B cell (primary cell): ENCODE measurements at regions not wholly inside any gene's neighbourhood (a gene's known extent, or its start where the extent isn't known, plus 50 kb on each side); places are given as distances from the start of the nearest gene placed in this dataset.

Experiments
- ATAC-seq: fragments of 200-7000 bp; cut with Tn5 transposase; one replicate; pipeline ENCODE4 v1.10.0; 2021; ENCODE audit warnings: low read depth, mild to moderate bottlenecking, moderate number of reproducible peaks, moderate library complexity
- CTCF ChIA-PET: fragments of 350-600 bp; sonication (Branson Sonifier 250); formaldehyde crosslinking; loops from one replicate; lab custom pipeline; 2021; ENCODE audit warnings: antibody characterized with exemption, inconsistent platforms; lab: Charles Lee
- POLR2A ChIA-PET: fragments of 350-600 bp; sonication (Branson Sonifier 250); formaldehyde crosslinking; loops from one replicate; lab custom pipeline; 2021; ENCODE audit warnings: antibody characterized with exemption; lab: Charles Lee
- DNase-seq: peaks from one replicate; pipeline ENCODE4 v3.0.0; 2013
- H2AFZ ChIP-seq: 2 replicates; pipeline ENCODE4 v1.6.1; 2012; ENCODE audit warnings: mild to moderate bottlenecking, low read depth, low read length; ENCODE audit not compliant: insufficient read depth, poor library complexity, severe bottlenecking
- H3K27ac ChIP-seq, 2 donors: 1 replicate in 1 of 2; 2 replicates in 1 of 2; pipeline ENCODE4 v1.5.1; 2012 to 2013; ENCODE audit warnings: low read length in 2 of 2, mild to moderate bottlenecking in 2 of 2, moderate library complexity in 1 of 2
- H3K27me3 ChIP-seq, 4 experiments: fragments of 200-600 bp in 1 of 4; sonication (generic) in 1 of 4; replicated peaks in 1 of 4; 1 replicate in 2 of 4; 2 replicates in 2 of 4; pipeline versions ENCODE4 v1.6.1 to v1.7.0; 2013 to 2016; ENCODE audit warnings: low read length in 3 of 4, mild to moderate bottlenecking in 2 of 4, mixed read lengths in 1 of 4, moderate library complexity in 1 of 4; ENCODE audit not compliant: insufficient read depth in 4 of 4, control insufficient read depth in 3 of 4; ENCODE audit errors: control extremely low read depth in 1 of 4
- H3K36me3 ChIP-seq, 2 experiments: replicated peaks in 1 of 2; 1 replicate in 1 of 2; 2 replicates in 1 of 2; pipeline versions ENCODE4 v1.6.1 to v1.7.1; 2013; ENCODE audit warnings: low read length in 1 of 2; ENCODE audit not compliant: insufficient read depth in 2 of 2, control insufficient read depth in 1 of 2; ENCODE audit errors: control extremely low read depth in 1 of 2, extremely low read depth in 1 of 2
- H3K4me1 ChIP-seq, 2 donors: fragments of 200-600 bp in 1 of 2; sonication (generic) in 1 of 2; 1 replicate in 1 of 2; 2 replicates in 1 of 2; pipeline versions ENCODE4 v1.5.1 to v1.6.1; 2013 to 2017; ENCODE audit warnings: low read length in 2 of 2; ENCODE audit not compliant: control insufficient read depth in 2 of 2, insufficient read depth in 2 of 2
- H3K4me2 ChIP-seq: replicated peaks from 2 replicates; pipeline ENCODE3; 2012; ENCODE audit warnings: mild to moderate bottlenecking, low read depth, low read length; ENCODE audit not compliant: poor library complexity, severe bottlenecking
- H3K4me3 ChIP-seq, 5 experiments: fragments of 200-600 bp in 1 of 5; sonication (generic) in 1 of 5; 1 replicate in 3 of 5; 2 replicates in 2 of 5; pipeline versions ENCODE4 v1.5.1 to v1.7.0; 2011 to 2016; ENCODE audit warnings: low read length in 4 of 5, mild to moderate bottlenecking in 4 of 5, low read depth in 2 of 5, control low read depth in 1 of 5, moderate library complexity in 1 of 5; ENCODE audit not compliant: insufficient read depth in 1 of 5; ENCODE audit errors: control extremely low read depth in 1 of 5, extremely low read depth in 1 of 5
- H3K79me2 ChIP-seq: fragments of 200-600 bp; sonication (generic); one replicate; pipeline ENCODE4 v1.6.0; 2016; ENCODE audit warnings: low read length; ENCODE audit not compliant: control insufficient read depth, insufficient read depth
- H3K9ac ChIP-seq: fragments of 200-600 bp; sonication (generic); 2 replicates; pipeline ENCODE4 v1.6.1; 2017; ENCODE audit warnings: mild to moderate bottlenecking, low read length, moderate library complexity
- H3K9me3 ChIP-seq, 3 donors: one replicate each; pipeline versions ENCODE4 v1.6.1 to v1.7.1; 2013; ENCODE audit warnings: low read length in 2 of 3; ENCODE audit not compliant: control insufficient read depth in 2 of 3, insufficient read depth in 1 of 3; ENCODE audit errors: control extremely low read depth in 1 of 3
- H4K20me1 ChIP-seq: 2 replicates; pipeline ENCODE4 v1.6.0; 2012; ENCODE audit warnings: mild to moderate bottlenecking, low read length; ENCODE audit not compliant: insufficient read depth, control insufficient read depth, poor library complexity, severe bottlenecking
- H3K27ac Mint-ChIP-seq: one replicate; pipeline ENCODE4 v1.8.0; 2021; ENCODE audit warnings: mixed read lengths
- H3K27me3 Mint-ChIP-seq: one replicate; pipeline ENCODE4 v1.8.0; 2021; ENCODE audit warnings: mixed read lengths
- H3K4me1 Mint-ChIP-seq: one replicate; pipeline ENCODE4 v1.8.0; 2021; ENCODE audit warnings: mixed read lengths
- H3K4me3 Mint-ChIP-seq: one replicate; pipeline ENCODE4 v1.8.0; 2021; ENCODE audit warnings: mixed read lengths
- H3K9me3 Mint-ChIP-seq: one replicate; pipeline ENCODE4 v1.8.0; 2022; ENCODE audit warnings: mixed read lengths; ENCODE audit not compliant: insufficient read depth
- CTCF ChIP-seq: fragments of 200-600 bp; IDR thresholded peaks from one replicate; pipeline ENCODE4 v1.8.0; 2022; ENCODE audit warnings: antibody characterized with exemption, mild to moderate bottlenecking
- EZH2 ChIP-seq: IDR thresholded peaks from 2 replicates; pipeline ENCODE4 v1.6.1; 2012; ENCODE audit warnings: borderline replicate concordance, low read depth, mild to moderate bottlenecking, moderate library complexity, low read length; ENCODE audit not compliant: insufficient read depth, poor library complexity, severe bottlenecking
- WGBS: methylation state at CpG from one replicate; pipeline ENCODE4 v1.1.5; 2013; ENCODE audit warnings: missing lambda C conversion rate; ENCODE audit not compliant: insufficient coverage; 5-methylcytosine and 5-hydroxymethylcytosine counted together
- intact Hi-C: fragments of 100-400 bp; cut with micrococcal nuclease; formaldehyde crosslinking; loops from one replicate; pipeline ENCODE4 v1.10.0; 2022

- CTCF ChIA-PET: no interaction called here
- no CpG with 5 or more reads among the region's 3 CpGs for WGBS
- no peak overlapping the region for H3K4me3 ChIP-seq
- intact Hi-C loops: no loop called here
- POLR2A ChIA-PET: no interaction called here
- TF ChIP-seq EZH2 (no peak), CTCF (no peak)
- peaks cover 11% of the 10 kb centered on the region for H3K9me3 Mint-ChIP-seq
- H3K27me3 Mint-ChIP-seq: no peaks in the 10 kb centered on the region
- no peak overlapping the region for H3K27ac ChIP-seq
- no peaks in the 10 kb centered on the region for H3K27me3 ChIP-seq
- H4K20me1 ChIP-seq: no peaks in the 10 kb centered on the region
- peaks cover 0 to 1% (median 0%) of the 10 kb centered on the region in 3 donors for H3K9me3 ChIP-seq
- no peak overlapping the region for H2AFZ ChIP-seq
- H3K9ac ChIP-seq: no peak overlapping the region
- DNase-seq (no peak), ATAC-seq (no peak)
- H3K36me3 ChIP-seq: no peaks in the 10 kb centered on the region
- H3K4me2 ChIP-seq: no peak overlapping the region
- H3K4me1 ChIP-seq: no peaks in the 10 kb centered on the region
- no peak overlapping the region for H3K4me3 Mint-ChIP-seq
- H3K27ac Mint-ChIP-seq: no peak overlapping the region
- no peaks in the 10 kb centered on the region for H3K79me2 ChIP-seq
- no peaks in the 10 kb centered on the region for H3K4me1 Mint-ChIP-seq
Observed at GRCh38 chr13:61812286-61812685, 396.6 kb upstream of the PCDH20 start.

GRCh38 chr13:61810065-61810464 lies 394.4 kb upstream of the PCDH20 start:
- Histone ChIP-seq H3K79me2 (no peaks in the 10 kb centered on the region), H3K4me1 (no peaks in the 10 kb centered on the region), H3K27ac (no peak overlapping the region), H3K36me3 (no peaks in the 10 kb centered on the region), H2AFZ (no peak overlapping the region), H3K9ac (no peak overlapping the region), H3K9me3 (peaks cover 0 to 1% (median 0%) of the 10 kb centered on the region in 3 donors), H4K20me1 (no peaks in the 10 kb centered on the region), H3K4me3 (no peak overlapping the region), H3K4me2 (no peak overlapping the region), H3K27me3 (no peaks in the 10 kb centered on the region)
- Mint-ChIP-seq H3K27ac (no peak overlapping the region), H3K4me1 (no peaks in the 10 kb centered on the region), H3K27me3 (no peaks in the 10 kb centered on the region), H3K4me3 (no peak overlapping the region), H3K9me3 (peaks cover 10% of the 10 kb centered on the region)
- ChIA-PET POLR2A (no interaction called here), CTCF (no interaction called here)
- no CpG with 5 or more reads among the region's 1 CpG for WGBS
- ATAC-seq (no peak), DNase-seq (no peak)
- intact Hi-C loops: no loop called here
- no peak for TF ChIP-seq EZH2
- no peak for TF ChIP-seq CTCF
